ENCODE measurements at regions not wholly inside any gene's neighbourhood (a gene's known extent, or its start where the extent isn't known, plus 50 kb on each side); places are given as distances from the start of the nearest gene placed in this dataset.
"Not testable (repeated sequence)": the region's sequence is repeated elsewhere in the genome, so short reads cannot be mapped to it uniquely, and the experiment has no call there.

DNA sequence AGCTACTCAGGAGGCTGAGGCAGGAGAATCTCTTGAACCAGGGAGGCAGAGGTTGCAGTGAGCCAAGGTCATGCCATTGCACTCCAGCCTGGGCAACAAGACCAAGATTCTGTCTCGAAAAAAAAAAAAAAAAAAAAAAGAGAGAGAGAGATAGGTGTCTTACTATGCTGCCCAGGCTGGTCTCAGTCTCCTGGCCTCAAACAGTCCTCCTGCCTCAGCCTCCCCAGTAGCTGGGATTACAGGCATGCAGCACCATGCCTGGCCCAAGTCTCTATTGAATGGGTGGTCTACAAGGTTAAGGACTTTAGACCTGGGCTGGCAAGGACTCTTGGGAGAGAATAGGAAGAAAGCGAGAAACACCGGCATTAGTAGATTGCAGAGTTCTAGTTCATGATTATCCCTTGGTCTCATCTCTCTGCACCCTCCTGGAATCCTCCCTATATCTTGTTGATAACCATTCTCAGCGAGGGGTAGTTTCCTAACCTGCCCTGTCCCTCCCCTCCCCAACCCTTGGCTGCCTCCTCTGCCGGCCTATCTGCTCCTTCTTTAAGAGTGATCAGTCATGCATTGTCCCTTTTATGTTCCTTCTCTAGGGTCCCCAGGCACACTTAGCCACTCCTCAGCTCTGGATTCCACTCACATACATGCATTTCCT, 128.1 kb upstream of the MAP1LC3B2 start:
- no peak for DNase-seq (ENCODE audit: low spot score)

DNA sequence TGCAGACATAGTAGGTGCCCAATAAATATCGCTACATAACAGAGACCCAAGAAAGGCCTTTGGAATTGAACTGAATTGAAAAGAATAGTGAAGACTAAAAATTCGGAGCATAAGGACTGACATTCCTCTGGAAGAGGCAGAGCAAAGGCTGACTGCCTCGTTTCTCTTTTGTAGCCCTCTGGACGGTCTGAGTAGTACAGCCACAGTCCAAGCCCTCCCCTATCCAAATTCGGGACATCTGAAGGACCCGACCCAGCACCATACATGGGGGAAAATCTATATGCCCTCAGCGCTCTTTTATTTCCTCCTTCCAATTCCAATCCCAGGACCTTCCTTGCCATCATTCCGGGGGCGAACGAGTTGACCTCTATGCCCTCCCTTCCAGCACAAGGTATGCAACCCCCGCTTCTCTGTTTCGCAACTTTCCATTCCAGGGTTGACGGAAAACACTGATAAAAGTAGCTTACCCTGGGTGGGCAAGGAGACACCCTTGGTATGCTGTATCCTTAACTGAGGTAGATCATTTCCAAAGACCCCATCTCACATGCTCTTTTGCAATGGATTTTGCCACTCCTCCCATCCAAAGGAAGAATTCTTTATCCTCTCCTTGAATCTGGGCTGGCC, 127.4 kb upstream of the MAP1LC3B2 start:
- no peak for DNase-seq (ENCODE audit: low spot score)

DNA sequence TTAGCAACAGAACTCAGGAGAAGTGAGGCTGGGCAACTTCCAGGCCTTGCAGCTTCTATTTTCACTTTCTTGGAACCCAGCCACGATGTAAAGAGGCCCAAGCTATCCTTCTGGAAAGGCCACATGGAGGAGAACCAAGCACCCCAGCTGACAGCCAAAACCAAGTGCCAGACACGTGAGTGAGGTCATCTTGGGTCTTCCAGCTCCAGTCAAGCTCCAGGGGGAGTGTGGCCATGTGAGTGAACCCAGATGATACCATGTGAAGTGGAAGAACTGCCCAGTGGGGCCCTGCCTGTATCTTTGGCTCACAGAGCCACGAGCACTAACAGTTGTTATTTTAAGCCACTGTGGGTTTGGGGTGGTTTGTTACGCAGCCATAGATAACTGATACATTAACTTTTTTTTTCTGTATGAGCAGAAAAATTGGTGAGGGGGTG, 126.8 kb upstream of the MAP1LC3B2 start:
- no peak for DNase-seq (ENCODE audit: low spot score)

DNA sequence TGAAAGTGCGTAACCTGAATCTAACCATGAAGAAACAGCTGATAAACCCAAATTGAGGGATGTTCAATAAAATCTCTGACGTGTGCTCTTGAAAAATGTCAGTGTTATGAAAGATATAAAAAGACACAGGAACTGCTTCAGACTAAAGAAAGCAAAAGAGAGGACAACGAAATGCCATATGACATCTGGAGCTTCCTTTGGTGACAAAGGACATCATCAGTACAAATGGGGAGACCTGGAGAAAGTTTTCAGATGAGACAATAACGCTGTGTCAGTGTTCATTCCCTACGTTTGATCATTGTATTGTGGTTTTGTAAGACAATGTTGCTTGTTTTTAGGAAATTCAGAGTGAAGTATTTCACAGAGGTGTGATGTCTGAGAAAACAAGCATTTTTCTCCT, 125.9 kb upstream of the MAP1LC3B2 start:
- DNase-seq (ENCODE audit: low spot score), result no peak

DNA sequence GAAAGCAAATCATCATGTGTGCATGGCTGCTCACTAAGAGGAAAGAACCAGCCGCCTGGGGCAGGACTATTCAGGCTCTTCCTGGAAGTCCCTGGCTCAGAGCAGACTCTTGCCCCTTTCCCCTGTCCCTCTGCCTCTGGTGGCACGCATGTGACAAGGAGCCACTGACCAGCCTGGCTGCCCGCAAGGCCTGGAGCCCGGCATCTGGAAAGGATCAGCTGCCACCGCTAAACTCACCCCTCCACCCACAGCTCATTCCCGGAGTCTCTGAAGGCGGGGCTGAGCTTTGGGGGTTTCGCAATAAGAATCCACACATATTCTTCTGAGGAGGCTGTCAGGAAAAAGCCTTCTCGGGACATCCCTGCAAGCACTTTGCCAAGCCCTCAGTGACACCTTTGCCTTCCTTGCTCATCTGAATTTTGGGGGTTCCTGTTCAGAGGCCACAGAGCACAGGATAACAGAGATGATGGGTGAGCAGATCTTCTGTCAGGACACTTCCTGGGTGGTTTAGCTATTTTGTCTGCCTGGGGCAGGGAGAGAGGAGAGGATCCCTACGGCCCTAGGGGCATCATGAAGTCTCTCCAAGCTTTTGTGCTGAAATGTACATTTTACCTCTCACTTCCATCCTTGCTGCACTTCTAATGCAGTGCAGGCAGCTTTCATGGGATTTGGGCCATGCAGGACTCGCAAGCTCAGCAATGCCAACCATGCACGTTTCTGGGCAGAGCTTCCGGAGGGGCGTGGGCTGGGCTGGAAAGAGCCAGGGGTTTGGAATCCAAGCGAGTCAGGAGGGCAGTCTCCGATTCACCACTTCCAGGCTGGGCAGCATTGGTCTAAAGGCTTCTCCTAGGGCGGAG, 124.8 kb upstream of the MAP1LC3B2 start:
- no peak for DNase-seq (ENCODE audit: low spot score)

GRCh38 chr12:116435984-116436383, 123.2 kb upstream of the MAP1LC3B2 start:
- no peak for DNase-seq (ENCODE audit: low spot score)

GRCh38 chr12:116436561-116437249, 122.5 kb upstream of the MAP1LC3B2 start:
- DNase-seq (ENCODE audit: low spot score), result no peak

GRCh38 chr12:116441292-116441691, 117.9 kb upstream of the MAP1LC3B2 start:
- DNase-seq (ENCODE audit: low spot score), result no peak

- no peak for DNase-seq (ENCODE audit: low spot score)
Observed at GRCh38 chr12:116442304-116442703, 116.9 kb upstream of the MAP1LC3B2 start.

- DNase-seq (ENCODE audit: low spot score), result no peak
Observed at GRCh38 chr12:116442946-116443345, 116.2 kb upstream of the MAP1LC3B2 start.

- DNase-seq (ENCODE audit: low spot score), result no peak
Observed at GRCh38 chr12:116443821-116444589, 115.2 kb upstream of the MAP1LC3B2 start.

- no peak for DNase-seq (ENCODE audit: low spot score)
Observed at GRCh38 chr12:116444590-116444943, 114.6 kb upstream of the MAP1LC3B2 start.

GRCh38 chr12:116448165-116448739, 110.9 kb upstream of the MAP1LC3B2 start:
- DNase-seq (ENCODE audit: low spot score), result no peak

- no peak for DNase-seq (ENCODE audit: low spot score)
Observed at GRCh38 chr12:116450406-116450910, 108.7 kb upstream of the MAP1LC3B2 start.

GRCh38 chr12:116452975-116453374, 106.2 kb upstream of the MAP1LC3B2 start:
- not testable (repeated sequence) for DNase-seq (ENCODE audit: low spot score)

DNA sequence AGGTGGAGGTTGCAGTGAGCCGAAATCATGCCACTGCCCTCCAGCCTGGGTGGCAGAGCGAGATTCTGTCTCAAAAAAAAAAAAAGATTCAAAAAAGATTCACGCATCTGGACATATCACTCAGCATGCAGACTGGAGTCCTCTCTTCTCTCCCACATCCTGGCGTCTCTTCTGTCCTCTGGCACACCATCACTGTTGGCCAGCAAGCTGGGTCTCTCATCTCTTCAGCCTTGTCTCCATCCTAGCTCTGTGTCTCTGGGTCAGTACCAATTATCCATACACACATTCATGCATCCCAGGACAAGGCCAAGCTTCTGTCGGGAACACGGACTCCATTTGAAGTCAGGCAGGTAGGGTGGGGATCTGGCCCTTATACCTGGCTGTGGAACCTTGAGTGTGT, 105.5 kb upstream of the MAP1LC3B2 start:
- DNase-seq (ENCODE audit: low spot score), result no peak

DNA sequence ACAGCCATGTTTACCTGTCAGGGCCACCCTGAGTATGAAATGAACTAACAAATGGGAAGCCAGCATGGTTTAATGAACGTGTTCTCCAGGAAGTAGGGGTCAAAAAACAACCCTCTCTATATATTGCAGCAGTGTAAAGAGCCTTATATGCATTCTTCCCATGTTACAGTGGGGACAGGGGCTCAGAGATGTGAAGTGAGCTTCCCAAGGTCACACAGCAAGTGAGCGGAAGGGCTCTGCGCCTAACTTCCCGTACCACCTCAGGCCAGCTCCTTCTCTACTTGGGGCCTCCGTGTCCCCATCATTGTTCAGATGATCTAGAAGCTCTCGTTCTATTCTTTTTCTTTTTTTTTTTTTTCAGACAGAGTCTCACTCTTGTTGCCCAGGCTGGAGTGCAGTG, 105.1 kb upstream of the MAP1LC3B2 start:
- DNase-seq (ENCODE audit: low spot score), result no peak

GRCh38 chr12:116454950-116455447, 104.2 kb upstream of the MAP1LC3B2 start:
- DNase-seq (ENCODE audit: low spot score), result no peak

DNA sequence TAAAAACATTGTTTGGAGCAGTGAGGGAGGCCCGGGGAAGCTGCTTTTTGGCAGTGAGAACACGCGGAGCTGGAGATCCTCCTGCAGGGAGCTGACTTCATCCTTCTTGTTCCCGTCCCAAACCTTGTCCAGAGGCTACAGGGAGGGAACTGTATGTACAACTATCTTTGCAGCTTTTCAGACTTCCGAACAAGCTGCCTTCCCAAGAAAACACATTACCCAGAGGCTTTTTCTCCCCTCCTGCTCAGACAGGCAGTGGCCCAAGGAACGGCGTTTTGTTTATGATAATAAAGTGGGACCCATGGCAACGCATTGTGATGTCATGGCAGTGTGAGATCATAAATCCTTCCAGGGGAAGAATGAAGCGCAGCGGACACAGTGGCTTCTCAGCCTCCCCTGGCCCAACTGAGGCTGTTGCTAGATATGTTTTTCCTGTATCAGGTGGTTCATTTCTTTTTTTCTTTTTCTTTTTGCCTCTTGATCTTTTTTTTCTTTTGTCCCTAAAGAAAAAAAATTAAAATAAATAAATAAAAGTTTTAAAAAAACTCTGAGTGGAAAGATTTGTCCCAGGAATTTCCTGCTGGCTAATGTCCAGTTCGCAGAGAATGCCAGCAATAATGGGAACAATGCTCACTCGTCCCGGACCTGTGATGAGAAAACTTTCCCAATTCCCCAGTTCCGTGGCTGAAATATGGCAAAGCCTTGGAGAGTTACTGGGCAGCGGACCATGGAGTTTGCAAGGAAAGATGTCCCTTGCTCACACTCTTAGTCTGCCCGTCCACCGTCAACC, 103.4 kb upstream of the MAP1LC3B2 start:
- no peak for DNase-seq (ENCODE audit: low spot score)

Data from putamen (tissue), 1 donor.